ENCODE measurements at regions not wholly inside any gene's neighbourhood (a gene's known extent, or its start where the extent isn't known, plus 50 kb on each side); places are given as distances from the start of the nearest gene placed in this dataset.

- no peak for TF ChIP-seq HMGXB4 (CRISPR knock-in tag; IDR thresholded peaks at IDR 0.05; ENCODE audit: borderline replicate concordance)
- peak; percentile 78 for TF ChIP-seq MAFK (IDR thresholded peaks at IDR 0.05; ENCODE audit: partially characterized antibody)
- WGBS (ENCODE audit: missing lambda C conversion rate), result 37% methylated on average over 10 of the region's 10 CpGs
- Histone ChIP-seq H3K4me3 (no peak overlapping the region), H3K9me3 (no peaks in the 10 kb centered on the region), H3K4me1 (peaks cover 58% of the 10 kb centered on the region), H3K4me2 (peak overlapping the region; percentile 40), H3K27ac (peak overlapping the region; percentile 72 to 89)
- peak; percentile 72 to 80 for DNase-seq (ENCODE audit: low read depth in 1 of 2, low spot score in 1 of 2)
- peak; percentile 63 to 74; a peak in 5 of 6 replicates for ATAC-seq
- ChIA-PET POLR2A (no interaction called here), CTCF (interaction anchor here (0.9 kb wide), 1 partner anchor 21 kb away, joined by 3 read pairs; no protein-coding TSS in a partner anchor)
- no peak for FAIRE-seq
Observed at GRCh38 chr2:120863661-120864320, 128.1 kb downstream of the GLI2 start.

- no peak overlapping the region for H3K4me2 ChIP-seq
- TF ChIP-seq MAZ (IDR thresholded peaks at IDR 0.05; ENCODE audit: borderline replicate concordance, low read depth, low read length) (no peak), PHF8 (IDR thresholded peaks at IDR 0.05; ENCODE audit: borderline replicate concordance, low read depth) (no peak), HOXB5 (CRISPR knock-in tag; IDR thresholded peaks at IDR 0.05) (no peak), HMGXB4 (CRISPR knock-in tag; IDR thresholded peaks at IDR 0.05; ENCODE audit: borderline replicate concordance) (no peak), RARB (CRISPR knock-in tag; IDR thresholded peaks at IDR 0.05) (no peak), CEBPB (IDR thresholded peaks at IDR 0.05) (no peak), FOSB (CRISPR knock-in tag; IDR thresholded peaks at IDR 0.05) (no peak), NPAS2 (CRISPR knock-in tag; IDR thresholded peaks at IDR 0.05; ENCODE audit: borderline replicate concordance) (no peak), EHMT2 (IDR thresholded peaks at IDR 0.05; ENCODE audit: low read depth) (no peak), ATOH8 (CRISPR knock-in tag; IDR thresholded peaks at IDR 0.05; ENCODE audit: low read depth) (no peak), ZNF302 (CRISPR knock-in tag; IDR thresholded peaks at IDR 0.05) (no peak)
- ATAC-seq (no peak), FAIRE-seq (no peak), DNase-seq (ENCODE audit: low read depth in 1 of 2, low spot score in 1 of 2) (no peak)
- H3K27ac ChIP-seq, result peak overlapping the region; percentile 12 to 89; a peak in 3 of 6 replicates
- no peaks in the 10 kb centered on the region for H3K9me3 ChIP-seq
- ChIA-PET CTCF (interaction anchor here (0.9 to 3.3 kb wide), 5 partner anchors 22 to 206 kb away, joined by 3 to 7 read pairs (median 3); no protein-coding TSS in a partner anchor), POLR2A (no interaction called here)
- WGBS (ENCODE audit: missing lambda C conversion rate), result 86% methylated on average over 10 of the region's 11 CpGs
- H3K4me3 ChIP-seq, result no peak overlapping the region
- peaks cover 62% of the 10 kb centered on the region for H3K4me1 ChIP-seq
Observed at GRCh38 chr2:120864981-120865380, 129.3 kb downstream of the GLI2 start.

GRCh38 chr2:120865656-120866055 is 130.0 kb downstream of the GLI2 start:
- ChIA-PET POLR2A (no interaction called here), CTCF (interaction anchor here (1.0 to 3.3 kb wide), 5 partner anchors 11 to 206 kb away, joined by 3 to 7 read pairs (median 4); no protein-coding TSS in a partner anchor)
- H3K4me3 ChIP-seq, result no peak overlapping the region
- FAIRE-seq, result no peak
- H3K27ac ChIP-seq, result peak overlapping the region in 1 of 2 experiments; percentile 89; a peak in 3 of 6 replicates
- H3K4me2 ChIP-seq, result no peak overlapping the region
- 88% methylated on average over 5 of the region's 8 CpGs for WGBS (ENCODE audit: missing lambda C conversion rate)
- H3K9me3 ChIP-seq, result no peaks in the 10 kb centered on the region
- H3K4me1 ChIP-seq, result peaks cover 62% of the 10 kb centered on the region
- no peak for TF ChIP-seq E2F6 (IDR thresholded peaks at IDR 0.05; ENCODE audit: borderline replicate concordance, low read depth)
- TF ChIP-seq USF2 (IDR thresholded peaks at IDR 0.05), result no peak
- TF ChIP-seq ELK1 (IDR thresholded peaks at IDR 0.05; ENCODE audit: low read depth, low read length), result no peak
- no peak for TF ChIP-seq HDAC2 (IDR thresholded peaks at IDR 0.05)
- no peak for TF ChIP-seq POLR2A (IDR thresholded peaks at IDR 0.05; ENCODE audit: low read length)
- TF ChIP-seq ZSCAN20 (CRISPR knock-in tag; IDR thresholded peaks at IDR 0.05), result no peak
- TF ChIP-seq PBX3 (IDR thresholded peaks at IDR 0.05), result no peak
- TF ChIP-seq HEYL (CRISPR knock-in tag; IDR thresholded peaks at IDR 0.05), result no peak
- no peak for DNase-seq (ENCODE audit: low read depth in 1 of 2, low spot score in 1 of 2)
- ATAC-seq, result no peak
